Left cardiac atrium (tissue), 4 donors: ENCODE measurements at regions not wholly inside any gene's neighbourhood (a gene's known extent, or its start where the extent isn't known, plus 50 kb on each side); places are given as distances from the start of the nearest gene placed in this dataset.
A peak's percentile ranks its signal among the peaks of the same experiment; 100 is the strongest.

Experiments used
- ATAC-seq, 2 donors: fragments of 200-7000 bp; cut with Tn5 transposase; one replicate each; pipeline ENCODE4 v1.9.1; 2020; ENCODE audit warnings: mild to moderate bottlenecking in 2 of 2, moderate library complexity in 2 of 2
- DNase-seq: peaks from one replicate; pipeline ENCODE4 v3.0.0-alpha.2; 2020
- intact Hi-C, 2 donors: fragments of 100-400 bp; cut with DNase I; formaldehyde crosslinking; loops; one replicate each; pipeline versions ENCODE4 v1.14.1 to v1.15.1; 2022 to 2023
- donor health status: DM: no; HTN: yes; CAD: no.
- donor health status: DM: no; HTN: yes; CAD: no; lungs with severe emphysema.
- donor health status: DM: yes; HTN: yes; CAD: no.
- donor health status: Dilated cardiomyopathy.

GRCh38 chr1:198893141-198893540 is 254.3 kb downstream of the PTPRC start:
- intact Hi-C loops = no loop called here
- no peak for DNase-seq

GRCh38 chr1:198893763-198894444 is 255.1 kb downstream of the PTPRC start:
- ATAC-seq (no peak), DNase-seq (no peak)
- intact Hi-C loops = no loop called here

More at GRCh38 chr1:198893141-198893540, 254.3 kb downstream of the PTPRC start:
- ATAC-seq = no peak

GRCh38 chr1:198901266-198901665 is 262.4 kb downstream of the PTPRC start:
- intact Hi-C loops = no loop called here
- ATAC-seq (no peak), DNase-seq (no peak)

GRCh38 chr1:198902655-198903054 is 263.8 kb downstream of the PTPRC start:
- ATAC-seq (no peak), DNase-seq (no peak)
- intact Hi-C loops = no loop called here

GRCh38 chr1:198903203-198903602 is 264.4 kb downstream of the PTPRC start:
- intact Hi-C loops = no loop called here
- ATAC-seq = no peak
- no peak for DNase-seq

GRCh38 chr1:198903621-198904020 is 264.8 kb downstream of the PTPRC start:
- ATAC-seq (no peak), DNase-seq (no peak)
- intact Hi-C loops = no loop called here

- DNase-seq (no peak), ATAC-seq (no peak)
- intact Hi-C loops = no loop called here
Observed at GRCh38 chr1:198904321-198904720, 265.5 kb downstream of the PTPRC start.

GRCh38 chr1:198906739-198907422 is 268.0 kb downstream of the PTPRC start:
- DNase-seq (no peak), ATAC-seq (no peak)
- intact Hi-C loops = no loop called here

GRCh38 chr1:198907423-198907746 is 268.5 kb downstream of the PTPRC start:
- intact Hi-C loops = no loop called here
- ATAC-seq (no peak), DNase-seq (no peak)

GRCh38 chr1:198908995-198909394 is 270.2 kb downstream of the PTPRC start:
- intact Hi-C loops = no loop called here
- DNase-seq (no peak), ATAC-seq (no peak)

GRCh38 chr1:198909973-198910372 is 271.1 kb downstream of the PTPRC start:
- DNase-seq (no peak), ATAC-seq (no peak)
- intact Hi-C loops = no loop called here

- no peak for DNase-seq
- no peak for ATAC-seq
- intact Hi-C loops = no loop called here
Observed at GRCh38 chr1:198910816-198911215, 272.0 kb downstream of the PTPRC start.

GRCh38 chr1:198912046-198912445 is 273.2 kb downstream of the PTPRC start:
- no peak for ATAC-seq
- DNase-seq = no peak
- intact Hi-C loops = no loop called here

- ATAC-seq = no peak
- intact Hi-C loops = no loop called here
- DNase-seq = peak; percentile 18
Observed at GRCh38 chr1:198913667-198914066, 274.8 kb downstream of the PTPRC start.

- ATAC-seq = no peak
- no peak for DNase-seq
- intact Hi-C loops = no loop called here
Observed at GRCh38 chr1:198915327-198916231, 276.7 kb downstream of the PTPRC start.

- intact Hi-C loops = no loop called here
- DNase-seq = no peak
- no peak for ATAC-seq
Observed at GRCh38 chr1:198917226-198917625, 278.4 kb downstream of the PTPRC start.

GRCh38 chr1:198918920-198919319 is 280.1 kb downstream of the PTPRC start:
- no peak for ATAC-seq
- intact Hi-C loops = no loop called here
- no peak for DNase-seq

GRCh38 chr1:198919667-198920398 is 281.0 kb downstream of the PTPRC start:
- no peak for ATAC-seq
- intact Hi-C loops = no loop called here
- no peak for DNase-seq

- no peak for ATAC-seq
- no peak for DNase-seq
- intact Hi-C loops = no loop called here
Observed at GRCh38 chr1:198922638-198923430, 284.0 kb downstream of the PTPRC start.
